Transverse colon (tissue), 4 donors: ENCODE measurements at regions not wholly inside any gene's neighbourhood (a gene's known extent, or its start where the extent isn't known, plus 50 kb on each side); places are given as distances from the start of the nearest gene placed in this dataset.

ENCODE experiments used
- CTCF ChIP-seq, 5 experiments: fragments of 200-600 bp in 3 of 5; fragments of 450-650 bp in 2 of 5; sonication (generic) in 3 of 5; IDR thresholded peaks; 1 replicate in 2 of 5; 2 replicates in 3 of 5; pipeline ENCODE4 v1.5.1; 2016 to 2017; ENCODE audit warnings: antibody characterized with exemption in 5 of 5, inconsistent platforms in 3 of 5, mild to moderate bottlenecking in 2 of 5, moderate library complexity in 1 of 5
- EP300 ChIP-seq: sonication (generic); formaldehyde crosslinking; IDR thresholded peaks from one replicate; pipeline ENCODE4 v1.6.1; 2017; ENCODE audit warnings: antibody characterized with exemption, low read depth
- POLR2A ChIP-seq: fragments of 450-650 bp; IDR thresholded peaks from one replicate; pipeline ENCODE4 v1.6.1; 2016; ENCODE audit warnings: antibody characterized with exemption, mild to moderate bottlenecking, moderate library complexity
- POLR2AphosphoS5 ChIP-seq, 3 donors: sonication (generic); formaldehyde crosslinking; IDR thresholded peaks; one replicate each; pipeline ENCODE4 v1.6.1; 2016; ENCODE audit warnings: antibody characterized with exemption in 3 of 3

GRCh38 chr10:128574581-128575210 is 448.5 kb upstream of the MKI67 start:
- TF ChIP-seq CTCF (IDR thresholded peaks at IDR 0.05) = no peak
- TF ChIP-seq POLR2A = no peak
- no peak for TF ChIP-seq EP300
- TF ChIP-seq POLR2AphosphoS5 (IDR thresholded peaks at IDR 0.05) = no peak
